ENCODE measurements at regions not wholly inside any gene's neighbourhood (a gene's known extent, or its start where the extent isn't known, plus 50 kb on each side); places are given as distances from the start of the nearest gene placed in this dataset.
"Not testable (repeated sequence)": the region's sequence is repeated elsewhere in the genome, so short reads cannot be mapped to it uniquely, and the experiment has no call there.

DNA sequence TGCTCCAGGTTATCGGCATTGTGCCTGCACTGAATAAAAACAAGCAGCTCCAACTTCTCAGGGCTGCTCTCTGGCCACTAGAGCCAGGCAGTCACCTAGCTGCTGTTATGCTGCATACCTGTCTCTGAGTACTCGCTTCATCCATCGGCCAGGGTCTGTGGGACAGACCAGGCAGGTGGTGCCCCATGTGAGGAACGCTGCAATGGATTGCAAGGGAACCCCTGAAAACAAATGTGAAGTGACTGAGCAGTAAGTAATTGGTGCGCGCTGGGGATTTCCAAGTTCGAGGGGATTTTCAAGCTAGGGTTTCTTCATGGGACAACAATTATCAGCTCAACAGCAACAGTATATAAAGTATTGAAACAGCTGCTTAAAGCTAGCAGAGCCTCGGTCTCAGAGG lies 965.3 kb downstream of the AACS start:
- ATAC-seq (ENCODE audit: low read depth in 2 of 2) (no peak), DNase-seq (no peak)
- H3K27me3 ChIP-seq (ENCODE audit: control insufficient read depth, insufficient read depth, low read length), result no peaks in the 10 kb centered on the region
- Mint-ChIP-seq H3K9me3 (peaks cover 0 to 11% (median 3%) of the 10 kb centered on the region in 7 donors), H3K36me3 (no peaks in the 10 kb centered on the region), H3K27ac (no peak overlapping the region), H3K4me1 (no peaks in the 10 kb centered on the region), H3K27me3 (no peaks in the 10 kb centered on the region), H3K4me3 (no peak overlapping the region)
- no peaks in the 10 kb centered on the region for H3K36me3 ChIP-seq (ENCODE audit: control insufficient read depth, insufficient read depth, low read length)
- no peaks in the 10 kb centered on the region for H3K9me3 ChIP-seq (ENCODE audit: control insufficient read depth in 2 of 2, low read length in 2 of 2)
- no peak overlapping the region for H3K4me3 ChIP-seq (ENCODE audit: low read depth, low read length)
- H3K4me1 ChIP-seq (ENCODE audit: control insufficient read depth, insufficient read depth, low read length, poor library complexity, severe bottlenecking), result no peaks in the 10 kb centered on the region
- H3K27ac ChIP-seq (ENCODE audit: insufficient read depth, low read length, poor library complexity, severe bottlenecking), result no peak overlapping the region

DNA sequence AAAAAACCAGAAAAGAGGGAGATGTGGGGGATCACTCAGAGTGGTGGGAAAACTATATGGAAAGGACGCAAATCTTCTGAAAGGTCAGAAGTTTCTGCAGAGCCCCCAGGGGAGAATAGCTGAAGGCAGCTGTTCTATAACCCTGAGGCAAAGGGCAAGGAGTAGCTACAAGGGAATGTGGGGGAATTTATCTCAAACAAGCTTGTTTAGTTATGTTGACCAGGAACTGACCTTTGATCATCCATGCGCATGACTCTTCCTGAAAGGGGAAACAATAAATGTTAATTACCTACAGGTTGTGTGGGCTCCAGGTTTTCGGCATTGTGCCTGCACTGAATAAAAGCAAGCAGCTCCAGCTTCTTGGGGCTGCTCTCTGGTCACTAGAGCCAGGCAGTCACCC lies 968.5 kb downstream of the AACS start:
- Mint-ChIP-seq H3K4me1 (no peaks in the 10 kb centered on the region), H3K9me3 (peaks cover 0 to 7% (median 4%) of the 10 kb centered on the region in 7 donors), H3K4me3 (no peak overlapping the region), H3K27ac (no peak overlapping the region), H3K27me3 (no peaks in the 10 kb centered on the region), H3K36me3 (no peaks in the 10 kb centered on the region)
- Histone ChIP-seq H3K27ac (ENCODE audit: insufficient read depth, low read length, poor library complexity, severe bottlenecking) (no peak overlapping the region), H3K4me3 (ENCODE audit: low read depth, low read length) (no peak overlapping the region), H3K4me1 (ENCODE audit: control insufficient read depth, insufficient read depth, low read length, poor library complexity, severe bottlenecking) (no peaks in the 10 kb centered on the region), H3K27me3 (ENCODE audit: control insufficient read depth, insufficient read depth, low read length) (no peaks in the 10 kb centered on the region), H3K36me3 (ENCODE audit: control insufficient read depth, insufficient read depth, low read length) (no peaks in the 10 kb centered on the region), H3K9me3 (ENCODE audit: control insufficient read depth in 2 of 2, low read length in 2 of 2) (no peaks in the 10 kb centered on the region)
- DNase-seq, result no peak
- ATAC-seq (ENCODE audit: low read depth in 2 of 2), result no peak

DNA sequence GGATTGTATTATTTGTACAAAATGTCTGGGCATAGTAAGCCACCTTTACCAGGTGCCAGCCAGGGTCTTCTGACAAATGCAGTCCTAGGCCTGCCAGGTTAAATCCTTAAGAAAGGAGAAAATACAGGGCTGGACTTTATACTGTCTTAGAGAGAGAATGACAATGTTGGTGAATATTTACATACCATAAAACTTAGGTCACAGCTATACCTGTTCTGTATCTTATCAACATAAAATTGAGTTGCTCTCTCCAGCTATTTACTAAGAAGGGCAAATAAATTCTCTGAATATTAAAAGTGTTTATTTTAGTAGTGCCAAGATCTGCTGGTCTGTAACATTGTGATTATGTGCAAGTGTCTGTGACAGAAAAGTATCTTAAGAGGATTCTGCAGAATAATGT lies 971.1 kb downstream of the AACS start:
- no peak for DNase-seq
- Histone ChIP-seq H3K27ac (ENCODE audit: insufficient read depth, low read length, poor library complexity, severe bottlenecking) (no peak overlapping the region), H3K4me1 (ENCODE audit: control insufficient read depth, insufficient read depth, low read length, poor library complexity, severe bottlenecking) (no peaks in the 10 kb centered on the region), H3K36me3 (ENCODE audit: control insufficient read depth, insufficient read depth, low read length) (no peaks in the 10 kb centered on the region), H3K27me3 (ENCODE audit: control insufficient read depth, insufficient read depth, low read length) (no peaks in the 10 kb centered on the region), H3K4me3 (ENCODE audit: low read depth, low read length) (no peak overlapping the region), H3K9me3 (ENCODE audit: control insufficient read depth in 2 of 2, low read length in 2 of 2) (no peaks in the 10 kb centered on the region)
- H3K4me3 Mint-ChIP-seq, result no peak overlapping the region
- peaks cover 0 to 7% (median 4%) of the 10 kb centered on the region in 7 donors for H3K9me3 Mint-ChIP-seq
- no peaks in the 10 kb centered on the region for H3K4me1 Mint-ChIP-seq
- H3K27me3 Mint-ChIP-seq, result no peaks in the 10 kb centered on the region
- no peaks in the 10 kb centered on the region for H3K36me3 Mint-ChIP-seq
- no peak for ATAC-seq (ENCODE audit: low read depth in 2 of 2)
- H3K27ac Mint-ChIP-seq, result no peak overlapping the region

DNA sequence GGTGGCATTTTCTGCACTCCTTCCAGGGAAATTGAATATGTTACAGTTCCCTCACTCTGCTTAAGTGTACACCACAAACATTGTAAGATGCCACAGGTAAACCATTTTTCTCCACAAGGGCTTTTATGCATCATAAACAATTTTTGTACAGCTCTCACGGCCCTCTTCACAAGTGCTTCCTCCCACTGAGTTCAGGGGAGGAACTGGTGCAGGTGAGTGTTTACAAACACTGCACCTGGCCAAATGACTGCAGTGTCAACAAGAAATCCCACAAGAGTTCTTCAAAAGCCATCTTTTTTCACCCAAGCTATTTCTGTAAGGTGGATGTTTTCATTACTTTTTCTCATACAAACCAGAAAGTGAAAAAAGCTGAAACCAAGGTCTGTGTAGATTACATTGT lies 973.2 kb downstream of the AACS start:
- Histone ChIP-seq H3K27me3 (ENCODE audit: control insufficient read depth, insufficient read depth, low read length) (no peaks in the 10 kb centered on the region), H3K4me1 (ENCODE audit: control insufficient read depth, insufficient read depth, low read length, poor library complexity, severe bottlenecking) (no peaks in the 10 kb centered on the region), H3K9me3 (ENCODE audit: control insufficient read depth in 2 of 2, low read length in 2 of 2) (no peaks in the 10 kb centered on the region), H3K27ac (ENCODE audit: insufficient read depth, low read length, poor library complexity, severe bottlenecking) (no peak overlapping the region), H3K36me3 (ENCODE audit: control insufficient read depth, insufficient read depth, low read length) (no peaks in the 10 kb centered on the region), H3K4me3 (ENCODE audit: low read depth, low read length) (no peak overlapping the region)
- Mint-ChIP-seq H3K36me3 (no peaks in the 10 kb centered on the region), H3K9me3 (peaks cover 0 to 6% (median 0%) of the 10 kb centered on the region in 7 donors), H3K27me3 (no peaks in the 10 kb centered on the region), H3K4me1 (no peaks in the 10 kb centered on the region), H3K4me3 (no peak overlapping the region), H3K27ac (no peak overlapping the region)
- no peak for ATAC-seq (ENCODE audit: low read depth in 2 of 2)
- DNase-seq, result no peak

DNA sequence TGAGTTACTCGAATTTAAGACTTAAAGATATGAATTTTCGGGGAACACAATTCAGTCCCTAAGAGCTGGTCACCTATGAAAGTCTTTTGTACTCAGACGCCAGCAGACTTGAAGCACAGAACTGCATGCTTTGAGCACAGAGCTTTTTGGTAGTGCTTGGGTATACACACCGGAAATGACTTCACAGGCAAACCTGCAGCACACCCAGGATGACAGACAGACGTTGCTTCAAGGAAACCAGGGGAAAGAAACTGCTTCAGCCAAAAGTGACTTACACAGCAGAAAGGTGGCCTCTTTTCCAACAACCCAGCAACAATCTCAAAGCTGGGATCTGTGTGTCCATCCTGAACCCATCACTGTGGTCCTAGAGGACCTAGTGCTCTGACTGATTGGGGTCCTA lies 975.1 kb downstream of the AACS start:
- H3K27me3 Mint-ChIP-seq, result no peaks in the 10 kb centered on the region
- Histone ChIP-seq H3K9me3 (ENCODE audit: control insufficient read depth in 2 of 2, low read length in 2 of 2) (peaks cover 0 to 3% of the 10 kb centered on the region in 2 experiments), H3K36me3 (ENCODE audit: control insufficient read depth, insufficient read depth, low read length) (no peaks in the 10 kb centered on the region), H3K4me3 (ENCODE audit: low read depth, low read length) (no peak overlapping the region), H3K4me1 (ENCODE audit: control insufficient read depth, insufficient read depth, low read length, poor library complexity, severe bottlenecking) (no peaks in the 10 kb centered on the region), H3K27me3 (ENCODE audit: control insufficient read depth, insufficient read depth, low read length) (no peaks in the 10 kb centered on the region), H3K27ac (ENCODE audit: insufficient read depth, low read length, poor library complexity, severe bottlenecking) (no peak overlapping the region)
- ATAC-seq (ENCODE audit: low read depth in 2 of 2) (no peak), DNase-seq (no peak)
- no peak overlapping the region for H3K27ac Mint-ChIP-seq
- H3K9me3 Mint-ChIP-seq, result peaks cover 0 to 9% (median 2%) of the 10 kb centered on the region in 7 donors
- H3K36me3 Mint-ChIP-seq, result no peaks in the 10 kb centered on the region
- no peaks in the 10 kb centered on the region for H3K4me1 Mint-ChIP-seq
- H3K4me3 Mint-ChIP-seq, result no peak overlapping the region

DNA sequence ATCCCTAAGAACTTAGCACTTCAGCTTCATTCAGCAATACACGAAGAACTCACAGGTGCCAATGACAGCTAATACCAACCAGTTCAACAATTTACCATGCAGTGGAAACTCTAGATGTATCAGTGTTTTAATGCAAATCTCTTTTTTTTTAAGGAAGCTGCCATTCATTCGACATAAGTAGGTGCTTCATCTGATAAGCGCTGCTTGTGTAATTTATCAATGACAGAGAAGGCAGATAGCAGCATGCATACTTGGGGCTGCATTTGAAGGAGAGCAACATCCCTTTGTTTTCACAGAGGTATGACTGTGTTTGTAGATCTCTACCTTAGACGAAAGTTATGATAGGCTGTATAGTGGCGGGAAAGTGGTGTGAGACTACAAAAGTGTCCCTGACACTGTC lies 977.1 kb downstream of the AACS start:
- Histone ChIP-seq H3K9me3 (ENCODE audit: control insufficient read depth in 2 of 2, low read length in 2 of 2) (peaks cover 0 to 3% of the 10 kb centered on the region in 2 experiments), H3K27me3 (ENCODE audit: control insufficient read depth, insufficient read depth, low read length) (no peaks in the 10 kb centered on the region), H3K4me1 (ENCODE audit: control insufficient read depth, insufficient read depth, low read length, poor library complexity, severe bottlenecking) (no peaks in the 10 kb centered on the region), H3K4me3 (ENCODE audit: low read depth, low read length) (no peak overlapping the region), H3K27ac (ENCODE audit: insufficient read depth, low read length, poor library complexity, severe bottlenecking) (no peak overlapping the region), H3K36me3 (ENCODE audit: control insufficient read depth, insufficient read depth, low read length) (no peaks in the 10 kb centered on the region)
- no peaks in the 10 kb centered on the region for H3K36me3 Mint-ChIP-seq
- no peaks in the 10 kb centered on the region for H3K27me3 Mint-ChIP-seq
- H3K27ac Mint-ChIP-seq, result no peak overlapping the region
- H3K9me3 Mint-ChIP-seq, result peaks cover 2 to 15% (median 7%) of the 10 kb centered on the region in 7 donors
- no peak for DNase-seq
- no peak overlapping the region for H3K4me3 Mint-ChIP-seq
- ATAC-seq (ENCODE audit: low read depth in 2 of 2), result no peak
- no peaks in the 10 kb centered on the region for H3K4me1 Mint-ChIP-seq

DNA sequence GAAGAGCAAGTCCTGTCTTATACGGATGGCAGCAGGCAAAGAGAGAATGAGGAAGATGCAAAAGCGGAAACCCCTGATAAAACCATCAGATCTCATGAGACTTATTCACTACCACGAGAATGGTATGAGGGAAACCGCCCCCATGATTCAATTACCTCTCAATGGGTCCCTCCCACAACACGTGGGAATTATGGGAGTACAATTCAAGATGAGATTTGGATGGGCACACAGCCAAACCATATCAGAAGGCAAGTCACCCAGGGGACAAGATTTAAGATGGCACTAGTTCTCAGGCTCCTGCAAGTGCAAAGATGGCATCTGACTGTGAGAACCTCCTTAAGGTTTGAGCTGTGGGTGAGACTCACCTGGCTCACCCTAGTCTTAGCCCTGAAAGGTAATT lies 984.3 kb downstream of the AACS start:
- not testable (repeated sequence) for DNase-seq; H3K27me3 Mint-ChIP-seq; H3K27ac ChIP-seq (ENCODE audit: insufficient read depth, low read length, poor library complexity, severe bottlenecking); H3K4me3 Mint-ChIP-seq; H3K4me1 ChIP-seq (ENCODE audit: control insufficient read depth, insufficient read depth, low read length, poor library complexity, severe bottlenecking); H3K36me3 ChIP-seq (ENCODE audit: control insufficient read depth, insufficient read depth, low read length); H3K4me1 Mint-ChIP-seq; H3K4me3 ChIP-seq (ENCODE audit: low read depth, low read length); H3K27ac Mint-ChIP-seq; H3K36me3 Mint-ChIP-seq; H3K9me3 ChIP-seq (ENCODE audit: control insufficient read depth in 2 of 2, low read length in 2 of 2); ATAC-seq (ENCODE audit: low read depth in 2 of 2); H3K27me3 ChIP-seq (ENCODE audit: control insufficient read depth, insufficient read depth, low read length)
- peaks cover 3 to 21% (median 9%) of the 10 kb centered on the region in 7 donors for H3K9me3 Mint-ChIP-seq

DNA sequence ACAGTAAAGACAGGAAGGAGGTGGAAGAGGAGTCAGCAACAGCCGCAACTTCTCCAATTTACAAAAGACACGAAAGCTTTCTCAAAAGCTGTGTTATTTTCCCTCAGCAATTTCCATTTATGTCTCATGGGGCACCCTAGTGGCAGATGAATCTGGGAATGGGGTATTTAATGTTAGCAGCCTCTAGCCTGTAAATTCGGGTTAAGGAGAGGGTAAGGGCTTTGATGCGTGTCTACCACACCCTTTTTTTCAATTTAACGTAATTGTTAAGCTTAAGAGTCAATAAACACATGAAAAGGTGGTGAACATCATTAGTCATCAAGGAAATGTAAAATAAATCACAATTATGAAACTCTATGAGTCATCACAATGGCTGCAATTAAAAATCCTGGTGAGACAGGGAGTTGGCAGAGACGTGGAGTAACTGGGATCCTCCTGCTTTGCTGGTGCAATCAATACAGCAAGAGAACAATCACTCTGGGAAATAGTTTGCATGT lies 986.4 kb downstream of the AACS start:
- Mint-ChIP-seq H3K27me3 (no peaks in the 10 kb centered on the region), H3K9me3 (peaks cover 3 to 18% (median 6%) of the 10 kb centered on the region in 7 donors), H3K4me3 (no peak overlapping the region), H3K27ac (no peak overlapping the region), H3K36me3 (peaks cover 4% of the 10 kb centered on the region), H3K4me1 (no peaks in the 10 kb centered on the region)
- no peaks in the 10 kb centered on the region for H3K36me3 ChIP-seq (ENCODE audit: control insufficient read depth, insufficient read depth, low read length)
- no peaks in the 10 kb centered on the region for H3K4me1 ChIP-seq (ENCODE audit: control insufficient read depth, insufficient read depth, low read length, poor library complexity, severe bottlenecking)
- H3K4me3 ChIP-seq (ENCODE audit: low read depth, low read length), result no peak overlapping the region
- ATAC-seq (ENCODE audit: low read depth in 2 of 2) (no peak), DNase-seq (no peak)
- no peak overlapping the region for H3K27ac ChIP-seq (ENCODE audit: insufficient read depth, low read length, poor library complexity, severe bottlenecking)
- H3K9me3 ChIP-seq (ENCODE audit: control insufficient read depth in 2 of 2, low read length in 2 of 2), result no peaks in the 10 kb centered on the region
- no peaks in the 10 kb centered on the region for H3K27me3 ChIP-seq (ENCODE audit: control insufficient read depth, insufficient read depth, low read length)
